WTC11 (cell line): ENCODE measurements at regions not wholly inside any gene's neighbourhood (a gene's known extent, or its start where the extent isn't known, plus 50 kb on each side); places are given as distances from the start of the nearest gene placed in this dataset.

Experiments
- ATAC-seq: fragments of 200-7000 bp; cut with Tn5 transposase; 2 replicates; pipeline ENCODE4 v1.10.0; 2021; ENCODE audit warnings: mild to moderate bottlenecking, moderate library complexity
- CTCF ChIA-PET: fragments of 300-600 bp; sonication (Branson Sonifier 250); formaldehyde crosslinking; loops from one replicate; lab custom pipeline; 2021; ENCODE audit warnings: antibody characterized with exemption; lab: Charles Lee
- POLR2A ChIA-PET: fragments of 350-600 bp; sonication (Branson Sonifier 250); formaldehyde crosslinking; loops from one replicate; lab custom pipeline; 2021; ENCODE audit warnings: antibody characterized with exemption; lab: Charles Lee
- DNase-seq: peaks from one replicate; pipeline ENCODE4 v3.0.0; 2021; ENCODE audit warnings: low spot score
- H3K27ac Mint-ChIP-seq: 2 replicates; pipeline ENCODE4 v1.8.0; 2021; ENCODE audit warnings: mixed read lengths
- H3K27me3 Mint-ChIP-seq: 2 replicates; pipeline ENCODE4 v1.8.0; 2021; ENCODE audit warnings: low read depth, mild to moderate bottlenecking, moderate library complexity, mixed read lengths
- H3K36me3 Mint-ChIP-seq: 2 replicates; pipeline ENCODE4 v1.8.0; 2021; ENCODE audit warnings: mixed read lengths
- H3K4me1 Mint-ChIP-seq: 2 replicates; pipeline ENCODE4 v1.8.0; 2022; ENCODE audit warnings: mixed read lengths
- H3K4me3 Mint-ChIP-seq: 2 replicates; pipeline ENCODE4 v1.8.0; 2021; ENCODE audit warnings: mild to moderate bottlenecking, moderate library complexity, mixed read lengths
- H3K9me3 Mint-ChIP-seq: 2 replicates; pipeline ENCODE4 v1.8.0; 2021; ENCODE audit warnings: mixed read lengths
- AFF4 ChIP-seq: sonication (generic); formaldehyde crosslinking; IDR thresholded peaks from 2 replicates; pipeline ENCODE4 v1.8.1; 2023; ENCODE audit warnings: mild to moderate bottlenecking, missing genetic modification reagents, borderline replicate concordance
- AR ChIP-seq: fragments of 250-450 bp; sonication (Bioruptor Pico); IDR thresholded peaks from 2 replicates; pipeline ENCODE4 v1.9.0; 2021; ENCODE audit warnings: mild to moderate bottlenecking
- ATF6 ChIP-seq: sonication (generic); formaldehyde crosslinking; IDR thresholded peaks from 2 replicates; pipeline ENCODE4 v1.8.1; 2023; ENCODE audit warnings: mild to moderate bottlenecking, missing genetic modification reagents
- CDX4 ChIP-seq: fragments of 250-450 bp; sonication (Bioruptor Pico); IDR thresholded peaks from 2 replicates; pipeline ENCODE4 v1.9.0; 2021; ENCODE audit warnings: moderate library complexity, mild to moderate bottlenecking, inconsistent platforms, borderline replicate concordance
- CREM ChIP-seq: sonication (generic); formaldehyde crosslinking; IDR thresholded peaks from 2 replicates; pipeline ENCODE4 v1.8.1; 2022; ENCODE audit warnings: mild to moderate bottlenecking, missing genetic modification reagents, moderate library complexity
- CTCF ChIP-seq: fragments of 200-600 bp; IDR thresholded peaks from 2 replicates; pipeline ENCODE4 v1.8.0; 2022; ENCODE audit warnings: antibody characterized with exemption
- E2F1 ChIP-seq: sonication (generic); formaldehyde crosslinking; IDR thresholded peaks from 2 replicates; pipeline ENCODE4 v1.8.0; 2022; ENCODE audit warnings: mild to moderate bottlenecking, missing genetic modification reagents
- FOXK1 ChIP-seq: sonication (generic); formaldehyde crosslinking; IDR thresholded peaks from 2 replicates; pipeline ENCODE4 v1.8.0; 2022; ENCODE audit warnings: mild to moderate bottlenecking, moderate library complexity, missing genetic modification reagents
- GRHL2 ChIP-seq: fragments of 250-450 bp; sonication (Bioruptor Pico); IDR thresholded peaks from 2 replicates; pipeline ENCODE4 v1.8.0; 2022; ENCODE audit warnings: mild to moderate bottlenecking, moderate library complexity; ENCODE audit not compliant: insufficient replicate concordance, severe bottlenecking
- HMGA2 ChIP-seq: fragments of 250-450 bp; sonication (Bioruptor Pico); IDR thresholded peaks from 2 replicates; pipeline ENCODE4 v1.4.0; 2021; ENCODE audit warnings: mild to moderate bottlenecking, moderate library complexity
- NR1H2 ChIP-seq: sonication (generic); formaldehyde crosslinking; IDR thresholded peaks from 2 replicates; pipeline ENCODE4 v1.9.0; 2021; ENCODE audit warnings: mild to moderate bottlenecking, moderate library complexity, missing genetic modification reagents
- NR3C1 ChIP-seq: sonication (generic); formaldehyde crosslinking; conservative IDR thresholded peaks from 2 replicates; pipeline ENCODE4 v1.8.1; 2023; ENCODE audit warnings: low read depth, mild to moderate bottlenecking, missing genetic modification reagents
- PREB ChIP-seq: sonication (generic); formaldehyde crosslinking; IDR thresholded peaks from 2 replicates; pipeline ENCODE4 v1.8.1; 2022; ENCODE audit warnings: mild to moderate bottlenecking, missing genetic modification reagents, moderate library complexity, borderline replicate concordance
- SP1 ChIP-seq: sonication (generic); formaldehyde crosslinking; conservative IDR thresholded peaks from 2 replicates; pipeline ENCODE4 v1.8.1; 2022; ENCODE audit warnings: missing genetic modification reagents
- TEAD4 ChIP-seq: sonication (generic); formaldehyde crosslinking; IDR thresholded peaks from 2 replicates; pipeline ENCODE4 v1.8.0; 2022; ENCODE audit warnings: mild to moderate bottlenecking, missing genetic modification reagents
- TP53 ChIP-seq: sonication (generic); formaldehyde crosslinking; IDR thresholded peaks from 2 replicates; pipeline ENCODE4 v1.8.1; 2023; ENCODE audit warnings: mild to moderate bottlenecking, missing genetic modification reagents
- ZNF138 ChIP-seq: sonication (generic); formaldehyde crosslinking; conservative IDR thresholded peaks from 2 replicates; pipeline ENCODE4 v1.8.1; 2022; ENCODE audit warnings: mild to moderate bottlenecking, moderate library complexity, missing genetic modification reagents
- ZSCAN18 ChIP-seq: fragments of 250-450 bp; sonication (Bioruptor Pico); IDR thresholded peaks from 2 replicates; pipeline ENCODE4 v2.1.2; 2022; ENCODE audit warnings: mild to moderate bottlenecking, moderate library complexity

GRCh38 chr5:105874316-105874715, 1796.4 kb downstream of the EFNA5 start (continued):
- TF ChIP-seq AR (no peak), CREM (CRISPR knock-in tag) (no peak), CDX4 (CRISPR knock-in tag) (no peak), TEAD4 (CRISPR knock-in tag) (no peak), PREB (CRISPR knock-in tag) (no peak), E2F1 (no peak), TP53 (CRISPR knock-in tag) (no peak), NR3C1 (CRISPR knock-in tag) (no peak), ATF6 (CRISPR knock-in tag) (no peak)
- TF ChIP-seq, all 79 proteins: peak for 0

GRCh38 chr5:105872569-105873270, 1798.0 kb downstream of the EFNA5 start:
- Mint-ChIP-seq H3K9me3 (no peaks in the 10 kb centered on the region), H3K4me3 (no peak overlapping the region), H3K27me3 (no peaks in the 10 kb centered on the region), H3K4me1 (no peaks in the 10 kb centered on the region), H3K36me3 (no peaks in the 10 kb centered on the region), H3K27ac (no peak overlapping the region)
- ChIA-PET CTCF (no interaction called here), POLR2A (no interaction called here)
- DNase-seq (no peak), ATAC-seq (no peak)
- no peak for TF ChIP-seq FOXK1 (CRISPR knock-in tag)
- TF ChIP-seq CTCF: no peak
- no peak for TF ChIP-seq HMGA2 (CRISPR knock-in tag)
- TF ChIP-seq AFF4 (CRISPR knock-in tag): no peak
- TF ChIP-seq ZNF138 (CRISPR knock-in tag): no peak
- no peak for TF ChIP-seq NR1H2 (CRISPR knock-in tag)
- no peak for TF ChIP-seq ZSCAN18 (CRISPR knock-in tag)
- no peak for TF ChIP-seq SP1 (CRISPR knock-in tag)
- TF ChIP-seq GRHL2 (CRISPR knock-in tag): no peak
